ENCODE measurements at regions not wholly inside any gene's neighbourhood (a gene's known extent, or its start where the extent isn't known, plus 50 kb on each side); places are given as distances from the start of the nearest gene placed in this dataset.

- TF ChIP-seq ZFP30 (CRISPR knock-in tag; IDR thresholded peaks at IDR 0.05), result no peak
- TF ChIP-seq ZNF565 (CRISPR knock-in tag; conservative IDR thresholded peaks at IDR 0.05; ENCODE audit: low read depth), result no peak
- TF ChIP-seq, protein P1, sequence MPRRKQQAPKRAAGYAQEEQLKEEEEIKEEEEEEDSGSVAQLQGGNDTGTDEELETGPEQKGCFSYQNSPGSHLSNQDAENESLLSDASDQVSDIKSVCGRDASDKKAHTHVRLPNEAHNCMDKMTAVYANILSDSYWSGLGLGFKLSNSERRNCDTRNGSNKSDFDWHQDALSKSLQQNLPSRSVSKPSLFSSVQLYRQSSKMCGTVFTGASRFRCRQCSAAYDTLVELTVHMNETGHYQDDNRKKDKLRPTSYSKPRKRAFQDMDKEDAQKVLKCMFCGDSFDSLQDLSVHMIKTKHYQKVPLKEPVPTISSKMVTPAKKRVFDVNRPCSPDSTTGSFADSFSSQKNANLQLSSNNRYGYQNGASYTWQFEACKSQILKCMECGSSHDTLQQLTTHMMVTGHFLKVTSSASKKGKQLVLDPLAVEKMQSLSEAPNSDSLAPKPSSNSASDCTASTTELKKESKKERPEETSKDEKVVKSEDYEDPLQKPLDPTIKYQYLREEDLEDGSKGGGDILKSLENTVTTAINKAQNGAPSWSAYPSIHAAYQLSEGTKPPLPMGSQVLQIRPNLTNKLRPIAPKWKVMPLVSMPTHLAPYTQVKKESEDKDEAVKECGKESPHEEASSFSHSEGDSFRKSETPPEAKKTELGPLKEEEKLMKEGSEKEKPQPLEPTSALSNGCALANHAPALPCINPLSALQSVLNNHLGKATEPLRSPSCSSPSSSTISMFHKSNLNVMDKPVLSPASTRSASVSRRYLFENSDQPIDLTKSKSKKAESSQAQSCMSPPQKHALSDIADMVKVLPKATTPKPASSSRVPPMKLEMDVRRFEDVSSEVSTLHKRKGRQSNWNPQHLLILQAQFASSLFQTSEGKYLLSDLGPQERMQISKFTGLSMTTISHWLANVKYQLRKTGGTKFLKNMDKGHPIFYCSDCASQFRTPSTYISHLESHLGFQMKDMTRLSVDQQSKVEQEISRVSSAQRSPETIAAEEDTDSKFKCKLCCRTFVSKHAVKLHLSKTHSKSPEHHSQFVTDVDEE (CRISPR knock-in tag; IDR thresholded peaks at IDR 0.05), result no peak
- no peak for TF ChIP-seq ESRRG (CRISPR knock-in tag; IDR thresholded peaks at IDR 0.05)
- no peak for TF ChIP-seq OSR1 (CRISPR knock-in tag; IDR thresholded peaks at IDR 0.05)
- TF ChIP-seq PATZ1 (CRISPR knock-in tag; IDR thresholded peaks at IDR 0.05; ENCODE audit: borderline replicate concordance), result no peak
- no peak for TF ChIP-seq GLIS3 (CRISPR knock-in tag; IDR thresholded peaks at IDR 0.05)
- TF ChIP-seq ZNF70 (CRISPR knock-in tag; IDR thresholded peaks at IDR 0.05), result no peak
- TF ChIP-seq SNAI2 (CRISPR knock-in tag; IDR thresholded peaks at IDR 0.05), result no peak
Measured at GRCh38 chr7:15049157-15049556, 146.6 kb upstream of the DGKB start.

All from SK-N-SH treated with all-trans-retinoic acid at 6 μM for 48 hours (cell line).